ENCODE measurements at regions not wholly inside any gene's neighbourhood (a gene's known extent, or its start where the extent isn't known, plus 50 kb on each side); places are given as distances from the start of the nearest gene placed in this dataset.
"Not testable (repeated sequence)": the region's sequence is repeated elsewhere in the genome, so short reads cannot be mapped to it uniquely, and the experiment has no call there.

GRCh38 chr16:85221771-85222154 lies 109.5 kb upstream of the CIBAR2 start:
- no peak for DNase-seq (ENCODE audit: low read depth)

- DNase-seq (ENCODE audit: low read depth): no peak
These were observed 110.0 kb upstream of the CIBAR2 start for GRCh38 chr16:85222155-85222863.

- DNase-seq (ENCODE audit: low read depth): no peak
These were observed 113.0 kb upstream of the CIBAR2 start for GRCh38 chr16:85225257-85225656.

GRCh38 chr16:85225721-85226120 lies 113.4 kb upstream of the CIBAR2 start:
- no peak for DNase-seq (ENCODE audit: low read depth)

- no peak for DNase-seq (ENCODE audit: low read depth)
These were observed 115.0 kb upstream of the CIBAR2 start for GRCh38 chr16:85227084-85227945.

GRCh38 chr16:85227946-85228862 lies 115.9 kb upstream of the CIBAR2 start:
- DNase-seq (ENCODE audit: low read depth): no peak

GRCh38 chr16:85228970-85229430 lies 116.7 kb upstream of the CIBAR2 start:
- no peak for DNase-seq (ENCODE audit: low read depth)

- DNase-seq (ENCODE audit: low read depth): no peak
These were observed 117.7 kb upstream of the CIBAR2 start for GRCh38 chr16:85229869-85230462.

- not testable (repeated sequence) for DNase-seq (ENCODE audit: low read depth)
These were observed 118.6 kb upstream of the CIBAR2 start for GRCh38 chr16:85230764-85231383.

GRCh38 chr16:85231959-85232358 lies 119.7 kb upstream of the CIBAR2 start:
- DNase-seq (ENCODE audit: low read depth): no peak

- no peak for DNase-seq (ENCODE audit: low read depth)
These were observed 120.3 kb upstream of the CIBAR2 start for GRCh38 chr16:85232369-85233142.

- no peak for DNase-seq (ENCODE audit: low read depth)
These were observed 121.2 kb upstream of the CIBAR2 start for GRCh38 chr16:85233516-85233915.

- DNase-seq (ENCODE audit: low read depth): no peak
These were observed 122.3 kb upstream of the CIBAR2 start for GRCh38 chr16:85234310-85235204.

GRCh38 chr16:85235991-85236817 lies 123.9 kb upstream of the CIBAR2 start:
- DNase-seq (ENCODE audit: low read depth): no peak

GRCh38 chr16:85236818-85237150 lies 124.5 kb upstream of the CIBAR2 start:
- no peak for DNase-seq (ENCODE audit: low read depth)

GRCh38 chr16:85237817-85238216 lies 125.5 kb upstream of the CIBAR2 start:
- DNase-seq (ENCODE audit: low read depth): no peak

- DNase-seq (ENCODE audit: low read depth): no peak
These were observed 126.0 kb upstream of the CIBAR2 start for GRCh38 chr16:85238233-85238647.

GRCh38 chr16:85239239-85239638 lies 127.0 kb upstream of the CIBAR2 start:
- no peak for DNase-seq (ENCODE audit: low read depth)

GRCh38 chr16:85239871-85240270 lies 127.6 kb upstream of the CIBAR2 start:
- no peak for DNase-seq (ENCODE audit: low read depth)

Data from stimulated activated CD8-positive, alpha-beta memory T cell treated with anti-CD3 and anti-CD28 coated beads, Interleukin-7, amount 100 ng/mL, for 24 hours (primary cell).